ENCODE measurements at regions not wholly inside any gene's neighbourhood (a gene's known extent, or its start where the extent isn't known, plus 50 kb on each side); places are given as distances from the start of the nearest gene placed in this dataset.

DNA sequence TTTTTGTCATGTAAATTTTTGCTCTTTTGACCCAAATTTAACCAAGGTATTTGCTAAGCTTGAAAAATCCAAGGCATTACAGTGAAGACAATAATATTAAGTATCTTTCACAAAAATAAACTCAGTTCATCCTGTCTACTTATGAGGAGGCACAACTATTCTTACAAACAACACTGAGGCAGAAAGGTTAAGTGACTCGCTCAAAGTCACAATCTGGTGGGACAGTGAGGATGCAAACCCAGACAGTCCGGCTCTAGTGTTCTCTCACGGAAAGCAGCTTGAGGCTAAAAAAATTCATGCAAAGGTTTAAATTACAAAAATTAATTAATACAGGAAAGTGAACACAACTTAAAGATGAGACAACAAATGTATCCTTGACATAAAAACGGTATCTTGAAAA, 125.3 kb downstream of the SIPA1L2 start (continued):
- TF ChIP-seq ZNF431 (CRISPR knock-in tag; IDR thresholded peaks at IDR 0.05) (no peak), RBM14 (IDR thresholded peaks at IDR 0.05; ENCODE audit: borderline replicate concordance, insufficient read depth, low read depth, low read length) (no peak), CBX2 (IDR thresholded peaks at IDR 0.05; ENCODE audit: insufficient read depth, low read length, poor library complexity, severe bottlenecking) (no peak), CBX3 (IDR thresholded peaks at IDR 0.05; ENCODE audit: borderline replicate concordance in 1 of 2, low read length in 2 of 2) (no peak), POLR2G (IDR thresholded peaks at IDR 0.05; ENCODE audit: low read depth, low read length) (no peak), ZNF224 (CRISPR knock-in tag; IDR thresholded peaks at IDR 0.05) (no peak), TEAD2 (tag; IDR thresholded peaks at IDR 0.05) (no peak), KDM5B (IDR thresholded peaks at IDR 0.05; ENCODE audit: insufficient replicate concordance, low read depth, low read length) (no peak)

DNA sequence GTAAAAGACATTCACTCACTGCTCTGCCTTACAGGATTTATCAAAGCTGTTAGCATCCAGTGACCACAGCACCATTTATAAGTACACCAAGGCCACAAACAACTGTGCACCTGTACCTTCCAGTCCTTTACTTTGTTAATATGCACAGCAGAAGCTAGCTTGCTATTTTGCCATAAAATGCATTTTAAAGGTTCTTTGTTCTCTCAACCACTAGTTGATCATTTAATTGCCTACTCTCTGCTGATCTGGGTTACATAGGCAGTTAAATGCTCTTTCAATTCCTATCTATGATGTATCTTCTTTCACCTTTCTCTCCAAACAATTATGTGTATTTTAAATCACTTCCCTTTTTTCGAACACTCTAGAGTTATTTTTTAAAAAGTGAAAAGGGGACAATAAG, 126.4 kb downstream of the SIPA1L2 start:
- no peak for FAIRE-seq
- CTCF ChIA-PET (ENCODE audit: low intra/inter-chr PET ratio) = no interaction called here
- no peak for TF ChIP-seq LARP7 (IDR thresholded peaks at IDR 0.05)
- no peak for TF ChIP-seq ZEB2 (IDR thresholded peaks at IDR 0.05)
- no peak for TF ChIP-seq ZNF217 (CRISPR knock-in tag; IDR thresholded peaks at IDR 0.05)
- TF ChIP-seq SP1 (CRISPR knock-in tag; IDR thresholded peaks at IDR 0.05) = no peak

More for the DNA sequence above, 126.4 kb downstream of the SIPA1L2 start:
- no peaks in the 10 kb centered on the region for H3K9me1 ChIP-seq (ENCODE audit: control insufficient read depth, insufficient read depth, low read length)
- POLR2A ChIA-PET = interaction anchor here (1.3 kb wide), 1 partner anchor 16 kb away, joined by 3 read pairs; no protein-coding TSS in a partner anchor
- H2AFZ ChIP-seq (ENCODE audit: low read depth, low read length) = no peak overlapping the region
- H3K4me3 ChIP-seq = no peak overlapping the region
- no peak overlapping the region for H3K4me2 ChIP-seq (ENCODE audit: insufficient read depth, low read length)
- intact Hi-C loops (cut with micrococcal nuclease) = no loop called here
- no peaks in the 10 kb centered on the region for H4K20me1 ChIP-seq (replicated peaks; ENCODE audit: control insufficient read depth, insufficient read depth, low read length)
- no peaks in the 10 kb centered on the region for H3K79me2 ChIP-seq (ENCODE audit: control insufficient read depth, insufficient read depth, low read length)
- H3K36me3 ChIP-seq (ENCODE audit: control insufficient read depth, insufficient read depth, low read length) = no peaks in the 10 kb centered on the region
- no peaks in the 10 kb centered on the region for H3K4me1 ChIP-seq (replicated peaks in 1 of 2; ENCODE audit: control insufficient read depth in 2 of 2, insufficient read depth in 2 of 2, low read length in 2 of 2)
- ATAC-seq (no peak), DNase-seq (ENCODE audit: extremely low read depth in 1 of 4, low spot score in 3 of 4) (no peak)
- H3K9me3 ChIP-seq (replicated peaks; ENCODE audit: control insufficient read depth, insufficient read depth, low read depth, low read length) = no peaks in the 10 kb centered on the region
- H3K9ac ChIP-seq (ENCODE audit: insufficient read depth in 1 of 2, low read depth in 2 of 2, low read length in 2 of 2) = no peak overlapping the region
- no peaks in the 10 kb centered on the region; a peak in 1 of 5 replicates for H3K27me3 ChIP-seq (ENCODE audit: control insufficient read depth in 2 of 2, insufficient read depth in 2 of 2, low read length in 2 of 2)
- BruUV-seq (replicated peaks) = no TSS peak
- in situ Hi-C loops (cut with MboI) = no loop called here
- no peak overlapping the region for H3K27ac ChIP-seq (ENCODE audit: extremely low read depth, low read depth, low read length)
- 0% methylated on average over 1 of the region's 1 CpG for WGBS (ENCODE audit: insufficient coverage, low coverage, missing lambda C conversion rate)

Data from K562 (cell line).